Activated CD8-positive, alpha-beta T cell treated with anti-CD3 and anti-CD28 coated beads for 36 hours (primary cell): ENCODE measurements at regions not wholly inside any gene's neighbourhood (a gene's known extent, or its start where the extent isn't known, plus 50 kb on each side); places are given as distances from the start of the nearest gene placed in this dataset.

Experiments
- ATAC-seq: fragments of 200-7000 bp; cut with Tn5 transposase; one replicate; pipeline ENCODE4 v1.10.0; 2021; ENCODE audit warnings: mild to moderate bottlenecking, moderate library complexity
- CTCF ChIA-PET: fragments of 350-600 bp; sonication (Branson Sonifier 250); formaldehyde crosslinking; loops from one replicate; lab custom pipeline; 2021; ENCODE audit warnings: antibody characterized with exemption; lab: Charles Lee
- POLR2A ChIA-PET: fragments of 350-600 bp; sonication (Branson Sonifier 250); formaldehyde crosslinking; loops from one replicate; lab custom pipeline; 2021; ENCODE audit warnings: antibody characterized with exemption; lab: Charles Lee
- DNase-seq: peaks from one replicate; pipeline ENCODE4 v3.0.0-alpha.2; 2020
- H3K27ac Mint-ChIP-seq: one replicate; pipeline ENCODE4 v1.8.0; 2021; ENCODE audit warnings: mild to moderate bottlenecking, mixed read lengths
- H3K27me3 Mint-ChIP-seq: one replicate; pipeline ENCODE4 v1.8.0; 2021; ENCODE audit warnings: mixed read lengths
- H3K36me3 Mint-ChIP-seq: one replicate; pipeline ENCODE4 v1.8.0; 2021; ENCODE audit warnings: low read depth, mixed read lengths
- H3K4me1 Mint-ChIP-seq: one replicate; pipeline ENCODE4 v1.8.0; 2021; ENCODE audit warnings: low read depth, mixed read lengths
- H3K4me3 Mint-ChIP-seq: one replicate; pipeline ENCODE4 v1.8.0; 2021; ENCODE audit warnings: mild to moderate bottlenecking, moderate library complexity, mixed read lengths
- H3K9me3 Mint-ChIP-seq: one replicate; pipeline ENCODE4 v1.8.0; 2021; ENCODE audit warnings: mixed read lengths
- CTCF ChIP-seq: fragments of 200-600 bp; IDR thresholded peaks from one replicate; pipeline ENCODE4 v1.8.0; 2022; ENCODE audit warnings: antibody characterized with exemption, mild to moderate bottlenecking
- intact Hi-C: fragments of 100-400 bp; cut with micrococcal nuclease; formaldehyde crosslinking; loops from one replicate; pipeline ENCODE4 v1.10.0; 2022

DNA sequence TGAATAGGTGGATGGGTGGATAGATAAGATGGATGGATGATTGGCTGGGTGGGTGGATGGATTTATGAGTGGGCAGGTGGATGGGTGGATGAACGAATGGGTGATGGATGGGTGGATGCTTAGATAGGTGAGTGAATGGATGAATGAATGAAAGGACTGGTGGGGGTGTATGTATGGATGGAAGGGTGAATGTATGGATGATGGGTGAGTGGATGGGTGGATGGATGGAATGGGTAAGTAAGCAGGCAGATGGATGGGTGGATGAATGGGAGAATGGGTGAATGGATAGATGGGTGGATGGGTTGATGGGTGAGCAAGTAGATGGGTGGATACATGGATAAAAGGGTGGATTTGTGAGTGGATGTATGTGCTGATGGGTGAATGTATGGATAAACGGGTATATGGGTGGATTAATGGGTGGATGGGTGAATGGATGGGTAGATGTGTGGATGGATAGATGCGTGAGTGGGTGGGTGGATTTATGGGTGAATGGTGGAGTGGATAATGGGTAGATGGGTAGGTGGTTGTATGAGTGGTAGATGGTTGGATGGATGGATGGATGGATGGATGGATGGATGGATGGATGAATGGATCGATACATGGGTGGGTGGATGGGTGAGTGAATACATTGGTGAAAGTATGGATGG, 682.6 kb downstream of the HS3ST4 start:
- no peak for TF ChIP-seq CTCF
- ChIA-PET POLR2A (no interaction called here), CTCF (no interaction called here)
- no peaks in the 10 kb centered on the region for H3K36me3 Mint-ChIP-seq
- H3K27me3 Mint-ChIP-seq, result no peaks in the 10 kb centered on the region
- no peak overlapping the region for H3K4me3 Mint-ChIP-seq
- ATAC-seq (no peak), DNase-seq (no peak)
- no peak overlapping the region for H3K27ac Mint-ChIP-seq
- intact Hi-C loops, result no loop called here
- H3K4me1 Mint-ChIP-seq, result no peaks in the 10 kb centered on the region
- H3K9me3 Mint-ChIP-seq, result no peaks in the 10 kb centered on the region

DNA sequence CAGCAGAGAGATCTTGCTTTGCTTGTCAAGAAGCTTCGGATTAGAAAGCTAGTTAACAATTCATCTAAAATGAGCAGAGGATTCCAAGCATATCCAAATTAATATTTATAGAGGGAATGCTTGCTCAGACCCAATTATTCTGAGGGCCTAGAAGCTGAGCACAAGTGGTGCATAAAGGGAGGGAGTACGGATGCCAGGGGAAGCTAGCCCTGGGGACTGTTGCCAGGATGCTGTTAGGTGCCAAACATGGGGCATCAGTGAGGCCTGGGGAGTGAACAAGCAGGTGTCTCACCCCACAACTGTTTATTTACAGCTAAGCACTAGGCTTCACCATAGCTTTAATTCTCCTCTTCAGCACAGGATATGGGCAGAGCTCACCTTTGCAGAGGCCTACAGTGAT, 684.1 kb upstream of the C16orf82 start:
- Mint-ChIP-seq H3K9me3 (no peaks in the 10 kb centered on the region), H3K36me3 (no peaks in the 10 kb centered on the region), H3K27me3 (peaks cover 8% of the 10 kb centered on the region), H3K4me3 (no peak overlapping the region), H3K4me1 (no peaks in the 10 kb centered on the region), H3K27ac (no peak overlapping the region)
- no peak for TF ChIP-seq CTCF
- intact Hi-C loops, result no loop called here
- ChIA-PET POLR2A (interaction anchor here (0.6 kb wide), 1 partner anchor 289 kb away, joined by 3 read pairs; no protein-coding TSS in a partner anchor), CTCF (no interaction called here)
- ATAC-seq (no peak), DNase-seq (no peak)

DNA sequence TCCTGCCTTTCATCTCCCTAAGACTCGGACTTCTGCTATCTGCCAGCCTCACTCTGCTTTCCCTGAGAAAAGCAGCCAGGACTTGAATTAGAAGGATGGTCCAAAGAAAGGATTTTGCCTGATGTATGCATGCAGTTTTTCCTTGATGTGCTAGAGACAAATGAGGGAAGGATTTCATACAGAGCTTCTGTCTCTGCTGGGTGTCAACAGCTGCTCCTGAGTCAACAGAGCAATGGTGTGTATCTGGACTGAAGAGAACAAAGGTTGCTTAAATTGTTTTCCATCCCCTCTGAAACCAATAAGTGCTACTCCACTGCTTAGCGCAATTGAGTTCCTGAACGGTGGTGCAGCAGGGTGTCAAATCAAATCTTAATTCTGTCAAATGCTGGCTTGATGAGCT, 680.6 kb upstream of the C16orf82 start:
- POLR2A ChIA-PET, result no interaction called here
- Mint-ChIP-seq H3K36me3 (no peaks in the 10 kb centered on the region), H3K9me3 (no peaks in the 10 kb centered on the region)

GRCh38 chr16:26391833-26392232, 674.9 kb upstream of the C16orf82 start:
- no peak for TF ChIP-seq CTCF
- ATAC-seq (no peak), DNase-seq (no peak)
- H3K9me3 Mint-ChIP-seq, result peaks cover 1% of the 10 kb centered on the region
- no peaks in the 10 kb centered on the region for H3K36me3 Mint-ChIP-seq
- no peaks in the 10 kb centered on the region for H3K4me1 Mint-ChIP-seq
- peaks cover 9% of the 10 kb centered on the region for H3K27me3 Mint-ChIP-seq
- no peak overlapping the region for H3K4me3 Mint-ChIP-seq
- ChIA-PET POLR2A (no interaction called here), CTCF (no interaction called here)
- no peak overlapping the region for H3K27ac Mint-ChIP-seq
- intact Hi-C loops, result no loop called here

More for the DNA sequence above, 680.6 kb upstream of the C16orf82 start:
- Mint-ChIP-seq H3K4me1 (no peaks in the 10 kb centered on the region), H3K27me3 (peaks cover 12% of the 10 kb centered on the region), H3K4me3 (no peak overlapping the region), H3K27ac (no peak overlapping the region)
- ATAC-seq (no peak), DNase-seq (no peak)
- intact Hi-C loops, result no loop called here
- CTCF ChIA-PET, result no interaction called here
- TF ChIP-seq CTCF, result no peak

DNA sequence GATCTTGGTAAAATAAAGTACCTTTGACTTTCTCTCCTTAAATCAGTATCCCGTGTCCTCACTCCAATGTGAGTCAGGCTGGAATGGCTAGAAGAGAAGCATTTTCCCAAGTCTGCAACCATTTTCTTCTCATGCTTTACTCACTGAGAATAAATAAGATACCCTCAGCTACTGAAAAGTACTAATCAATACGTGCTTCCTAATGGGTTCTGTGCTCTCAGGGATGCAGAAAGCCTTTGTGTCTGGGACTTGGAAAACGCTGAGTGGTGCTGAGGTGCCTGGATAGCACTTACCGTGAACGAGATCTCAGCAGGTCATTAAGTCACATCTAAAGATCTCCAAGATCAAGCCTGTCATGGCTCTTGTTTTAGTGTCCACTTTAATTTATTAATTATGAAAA, 672.3 kb upstream of the C16orf82 start:
- Mint-ChIP-seq H3K4me1 (no peaks in the 10 kb centered on the region), H3K27me3 (peaks cover 7% of the 10 kb centered on the region), H3K9me3 (peaks cover 1% of the 10 kb centered on the region), H3K27ac (no peak overlapping the region), H3K36me3 (no peaks in the 10 kb centered on the region), H3K4me3 (no peak overlapping the region)
- ChIA-PET CTCF (no interaction called here), POLR2A (no interaction called here)
- intact Hi-C loops, result no loop called here
- TF ChIP-seq CTCF, result no peak
- no peak for ATAC-seq
- no peak for DNase-seq
